ENCODE measurements at regions not wholly inside any gene's neighbourhood (a gene's known extent, or its start where the extent isn't known, plus 50 kb on each side); places are given as distances from the start of the nearest gene placed in this dataset.
"Not testable (repeated sequence)": the region's sequence is repeated elsewhere in the genome, so short reads cannot be mapped to it uniquely, and the experiment has no call there.

DNA sequence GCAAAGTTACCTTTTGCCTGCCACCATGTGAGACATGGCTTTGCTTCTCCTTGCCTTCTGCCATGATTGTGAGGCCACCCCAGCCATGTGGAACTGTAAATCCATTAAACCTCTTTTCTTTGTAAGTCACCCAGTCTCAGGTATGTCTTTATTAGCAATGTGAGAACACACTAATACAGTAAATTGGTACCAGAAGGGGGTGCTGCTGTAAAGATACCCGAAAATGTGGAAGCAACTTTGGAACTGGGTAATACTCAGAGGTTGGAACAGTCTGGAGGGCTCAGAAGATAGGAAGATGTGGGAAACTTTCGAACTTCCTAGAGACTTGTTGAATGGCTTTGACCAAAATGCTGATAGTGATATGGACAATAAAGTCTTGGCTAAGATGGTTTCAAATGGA lies 184.8 kb upstream of the LHX8 start:
- DNase-seq: not testable (repeated sequence)

GRCh38 chr1:74951981-74952380 lies 182.2 kb upstream of the LHX8 start:
- DNase-seq: not testable (repeated sequence)

DNA sequence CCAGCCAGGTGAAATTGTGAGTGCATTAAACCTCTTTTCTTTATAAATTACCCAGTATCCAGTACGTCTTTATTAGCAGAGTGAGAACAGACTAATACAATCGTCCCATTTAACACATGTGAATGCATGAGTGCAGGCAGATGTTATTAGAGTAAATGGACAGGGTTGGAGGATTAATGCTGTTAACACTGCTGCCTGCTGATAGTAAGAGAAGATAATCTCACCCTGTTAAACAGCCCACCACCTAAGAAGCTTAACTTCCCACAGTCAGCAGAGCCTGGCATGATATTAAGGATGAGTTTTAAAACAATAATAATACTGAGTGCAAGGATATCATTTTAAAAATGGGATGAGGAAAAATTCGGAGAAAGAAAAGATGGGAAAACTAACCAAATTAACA lies 181.4 kb upstream of the LHX8 start:
- no peak for DNase-seq

GRCh38 chr1:74953622-74954021 lies 180.6 kb upstream of the LHX8 start:
- no peak for DNase-seq

GRCh38 chr1:74963120-74963519 lies 171.1 kb upstream of the LHX8 start:
- DNase-seq: no peak

- peak; percentile 62 for DNase-seq
Measured at GRCh38 chr1:74964508-74965102, 169.6 kb upstream of the LHX8 start.

- no peak for DNase-seq
Measured at GRCh38 chr1:74969566-74970135, 164.5 kb upstream of the LHX8 start.

- no peak for DNase-seq
Measured at GRCh38 chr1:74971982-74972381, 162.2 kb upstream of the LHX8 start.

DNA sequence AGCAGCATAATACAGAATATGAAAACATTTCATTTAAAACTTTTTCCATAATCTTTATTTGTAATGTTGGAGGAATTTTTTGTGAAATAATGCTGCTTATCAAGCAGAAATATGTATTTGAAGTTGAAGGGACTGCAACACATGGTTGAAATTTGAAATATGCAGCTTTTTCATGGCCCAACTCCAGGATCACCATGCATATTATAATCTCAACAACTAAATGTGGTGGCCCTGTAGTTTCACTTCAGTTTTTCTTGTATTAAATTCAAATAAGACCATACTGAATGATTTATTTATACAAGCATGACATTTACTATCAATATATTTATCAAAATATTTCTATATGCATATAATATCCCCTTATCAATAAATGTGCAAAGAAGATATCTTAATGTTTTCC lies 157.7 kb upstream of the LHX8 start:
- DNase-seq: no peak

- DNase-seq: not testable (repeated sequence)
Measured at GRCh38 chr1:74992448-74992847, 141.7 kb upstream of the LHX8 start.

GRCh38 chr1:74995821-74996220 lies 138.4 kb upstream of the LHX8 start:
- DNase-seq: no peak

GRCh38 chr1:75010547-75010946 lies 123.6 kb upstream of the LHX8 start:
- no peak for DNase-seq

DNA sequence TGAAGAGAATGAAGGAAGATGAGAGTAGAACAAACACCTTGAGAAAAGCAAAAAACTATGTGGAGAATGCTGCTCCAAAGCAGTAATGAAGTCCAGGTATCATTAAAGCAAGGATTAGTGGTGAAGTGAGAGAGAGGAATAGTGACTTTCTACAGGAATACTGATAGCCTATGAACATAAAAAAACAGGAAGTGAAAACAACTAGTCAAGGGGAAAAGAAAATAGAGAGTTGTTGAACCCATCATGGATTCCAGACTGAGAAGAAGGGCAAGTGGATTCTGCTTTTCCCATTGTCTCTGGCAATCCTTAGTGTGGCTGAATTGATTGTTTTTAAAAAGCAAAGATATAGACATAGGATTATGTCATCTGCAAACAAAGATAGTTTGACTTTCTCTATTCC lies 119.9 kb upstream of the LHX8 start:
- DNase-seq: no peak

DNA sequence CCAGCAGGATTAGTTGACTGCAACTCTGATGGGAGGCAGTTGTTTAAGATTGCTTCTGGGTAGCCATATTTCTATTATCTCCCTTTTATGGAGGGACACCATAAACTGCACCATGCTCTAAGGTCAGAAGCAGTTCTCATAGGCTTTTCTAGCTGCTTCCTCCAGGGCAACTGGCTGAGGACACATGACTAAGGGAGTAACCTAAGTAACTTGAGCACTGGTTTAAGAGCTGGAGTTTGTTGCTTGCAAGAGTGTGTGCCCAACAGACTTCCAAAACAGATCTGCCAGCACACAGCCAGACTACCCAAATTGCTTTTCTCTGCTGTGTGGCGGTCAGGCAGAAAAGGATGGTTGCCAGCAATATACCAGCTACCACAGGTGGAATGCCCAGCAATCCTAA lies 111.2 kb upstream of the LHX8 start:
- no peak for DNase-seq

DNA sequence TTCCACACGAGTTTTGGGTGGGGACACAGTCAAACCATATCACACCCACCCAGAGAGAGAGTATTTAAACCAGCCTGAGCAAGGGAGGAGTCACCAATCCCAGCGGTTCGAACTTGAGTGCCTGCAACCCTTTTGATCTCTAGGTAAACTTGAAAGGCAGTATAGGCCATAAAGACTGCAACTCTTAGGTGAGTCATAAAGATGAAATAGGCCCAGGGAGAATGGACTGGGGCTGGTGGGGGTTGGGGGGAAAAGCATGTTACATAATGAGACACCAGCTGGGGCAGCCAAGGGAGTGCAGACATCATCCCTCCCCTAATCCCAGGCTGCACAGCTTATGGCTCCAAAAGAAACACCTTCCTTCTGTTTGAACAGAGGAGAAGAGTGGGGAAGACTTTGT lies 99.8 kb upstream of the LHX8 start:
- DNase-seq: no peak

DNA sequence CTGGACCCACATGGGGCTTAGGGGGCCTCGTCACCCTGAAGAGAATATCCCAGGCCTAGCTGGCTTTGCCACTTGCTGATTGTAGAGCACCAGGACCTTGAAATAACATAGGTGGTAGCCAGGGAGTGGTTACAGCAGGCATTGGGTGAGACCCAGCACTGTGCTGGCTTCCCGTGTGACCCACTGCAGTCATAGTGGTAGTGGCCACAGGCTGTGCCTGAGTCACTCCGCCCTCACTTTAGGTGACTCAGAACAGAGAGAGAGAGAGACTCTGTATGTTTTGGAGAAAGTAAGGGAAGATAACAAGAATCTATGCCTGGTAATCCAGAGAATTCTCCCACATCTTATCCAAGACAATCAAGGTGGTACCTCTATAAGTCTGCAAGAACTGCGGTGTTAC lies 98.7 kb upstream of the LHX8 start:
- no peak for DNase-seq

DNA sequence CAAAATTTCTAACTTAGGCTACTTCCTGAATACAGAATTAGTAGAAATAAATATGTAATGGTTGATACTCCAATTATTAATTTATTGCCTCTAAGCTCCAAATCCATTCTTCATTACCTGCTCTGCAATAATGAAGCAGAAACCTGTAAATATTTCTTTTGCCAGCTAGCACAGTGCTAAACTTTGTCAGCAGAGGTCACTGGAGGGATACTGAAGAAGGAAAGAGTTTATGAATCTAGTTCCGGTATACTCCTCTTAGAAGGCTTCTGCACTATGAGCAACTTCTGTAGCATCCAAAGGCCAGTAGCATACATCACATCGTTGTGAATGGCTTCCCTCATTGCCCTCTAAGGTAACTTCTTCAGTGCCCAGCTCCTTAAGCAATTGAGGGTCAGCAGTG lies 81.0 kb upstream of the LHX8 start:
- DNase-seq: peak; percentile 7

GRCh38 chr1:75058424-75058823 lies 75.8 kb upstream of the LHX8 start:
- DNase-seq: no peak

DNA sequence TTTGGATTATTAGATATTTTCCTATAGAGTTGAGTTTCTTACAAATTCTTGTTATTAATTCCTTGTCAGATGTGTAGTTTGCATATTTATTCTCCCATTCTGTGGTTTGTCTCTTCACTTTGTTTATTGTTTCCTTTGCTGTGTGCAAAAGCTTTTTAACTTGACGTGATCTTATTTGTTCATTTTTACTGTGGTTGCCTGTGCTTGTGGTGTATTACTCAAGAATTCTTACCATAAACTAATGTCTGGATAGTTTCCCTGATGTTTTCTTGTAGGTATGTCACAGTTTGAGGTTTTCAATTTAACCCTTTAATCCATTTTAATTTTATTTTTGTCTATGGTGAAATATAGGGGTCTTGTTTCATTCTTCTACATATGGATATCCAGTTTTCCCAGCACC lies 72.1 kb upstream of the LHX8 start:
- no peak for DNase-seq

GRCh38 chr1:75067975-75068374 lies 66.2 kb upstream of the LHX8 start:
- DNase-seq: no peak

GRCh38 chr1:75074831-75075395 lies 59.3 kb upstream of the LHX8 start:
- DNase-seq: no peak

DNA sequence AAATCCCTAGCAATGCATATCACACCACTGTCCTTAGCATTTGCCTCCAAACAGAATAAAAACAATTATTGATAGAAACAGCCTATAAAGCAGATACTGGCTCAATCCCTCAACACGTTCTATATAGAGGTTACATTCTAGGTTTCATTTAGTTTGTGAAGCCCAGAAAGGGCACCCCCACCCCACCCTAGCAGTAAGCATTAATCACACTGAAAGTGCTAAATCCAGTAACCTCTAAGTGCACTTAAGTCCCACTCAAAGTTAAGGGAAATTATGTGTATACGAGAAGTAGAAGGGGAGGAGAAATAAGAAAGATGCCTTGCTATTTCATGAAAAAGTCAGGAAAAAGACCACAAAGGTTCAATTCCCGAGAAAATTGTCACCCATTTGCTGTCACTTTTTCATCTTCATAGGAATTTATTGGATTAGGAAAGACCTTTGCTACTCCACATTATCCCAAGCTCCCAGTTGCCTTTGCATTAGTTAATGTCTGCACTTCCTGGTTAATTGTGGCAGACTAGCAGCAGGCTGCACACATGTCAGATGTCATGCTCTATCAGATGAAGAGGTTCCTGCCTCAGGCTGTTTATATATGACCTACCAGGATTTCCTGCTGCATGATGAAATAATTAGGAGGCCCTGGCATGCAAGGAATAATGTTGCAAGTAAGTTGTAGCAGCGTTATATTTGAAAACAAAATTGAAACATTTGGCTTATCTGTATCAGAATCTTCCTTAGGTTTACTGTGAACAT lies 54.5 kb upstream of the LHX8 start:
- peak; percentile 44 for DNase-seq

DNA sequence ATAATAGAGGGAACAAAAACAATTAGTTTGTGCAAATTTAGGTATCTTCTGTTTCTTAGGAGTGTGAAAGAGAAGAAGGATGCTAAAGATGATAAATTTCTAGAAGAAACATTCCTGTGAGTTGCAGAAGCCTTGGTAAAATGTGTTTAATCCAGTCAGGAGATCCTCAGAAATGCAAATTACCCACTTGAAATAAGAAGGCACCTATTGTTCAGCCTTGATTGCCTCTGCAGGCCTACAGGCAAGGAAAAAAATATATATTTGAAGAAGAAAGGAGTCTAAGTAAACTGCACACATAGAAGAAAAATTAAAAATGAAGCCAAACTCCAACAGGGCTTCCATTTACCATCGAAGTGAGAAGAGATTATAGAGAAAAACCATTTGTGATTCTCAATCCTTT lies 51.0 kb upstream of the LHX8 start:
- DNase-seq: no peak

GRCh38 chr1:75083848-75084514 lies 50.2 kb upstream of the LHX8 start:
- no peak for DNase-seq

All from NCI-H774 (cell line).